GM12878 (cell line): ENCODE measurements at regions not wholly inside any gene's neighbourhood (a gene's known extent, or its start where the extent isn't known, plus 50 kb on each side); places are given as distances from the start of the nearest gene placed in this dataset.

Experiments used
- ATAC-seq: fragments of 200-7000 bp; cut with Tn5 transposase; 3 replicates; pipeline ENCODE4 v1.9.1; 2020; ENCODE audit warnings: mild to moderate bottlenecking, moderate library complexity
- BruUV-seq: library from RNA; stranded (reverse); fragments of 400-500 nt; replicated peaks from 2 replicates; lab custom pipeline; 2021; lab: Mats Ljungman, UMichigan
- CTCF ChIA-PET: fragments of 300-600 bp; sonication (Branson Sonifier 250); formaldehyde crosslinking; extraction: SDS; loops from one replicate; lab custom pipeline; 2021; ENCODE audit warnings: inconsistent platforms; lab: Yijun Ruan, JAX
- POLR2A ChIA-PET: fragments of 350-600 bp; formaldehyde crosslinking; extraction: SDS; loops from one replicate; lab custom pipeline; 2021; ENCODE audit warnings: inconsistent platforms; lab: Charles Lee
- RAD21 ChIA-PET: fragments of 300-600 bp; sonication (Branson Sonifier 250); formaldehyde crosslinking; loops from one replicate; lab custom pipeline; 2023; ENCODE audit warnings: antibody characterized with exemption; ENCODE audit not compliant: unreplicated experiment; lab: Charles Lee
- SMC1A ChIA-PET: fragments of 300-600 bp; sonication (Branson Sonifier 250); formaldehyde crosslinking; loops from one replicate; lab custom pipeline; 2023; ENCODE audit not compliant: unreplicated experiment, uncharacterized antibody; lab: Charles Lee
- DNase-seq: peaks from one replicate; pipeline ENCODE4 v3.0.0-alpha.2; 2011; ENCODE audit warnings: low read depth, low spot score
- FAIRE-seq: peaks from 3 replicates; lab custom pipeline; 2011; peaks lifted over from hg19 to GRCh38; lab: Jason Lieb, UNC
- H2AFZ ChIP-seq: 2 replicates; pipeline ENCODE4 v1.6.0; 2011; ENCODE audit warnings: low read depth, low read length, control low read depth; ENCODE audit not compliant: control insufficient read depth
- H3K27ac ChIP-seq: 2 replicates; pipeline ENCODE4 v1.5.1; 2011; ENCODE audit warnings: control low read depth; ENCODE audit not compliant: control insufficient read depth, insufficient read depth
- H3K27me3 ChIP-seq, 2 experiments: replicated peaks in 1 of 2; 2 replicates each; pipeline versions ENCODE4 v1.6.0 to v1.6.1; 2011; ENCODE audit warnings: low read length in 1 of 2; ENCODE audit not compliant: control insufficient read depth in 2 of 2, insufficient read depth in 2 of 2
- H3K36me3 ChIP-seq, 2 experiments: 2 replicates each; pipeline ENCODE4 v1.5.1; 2011; ENCODE audit warnings: low read length in 1 of 2; ENCODE audit not compliant: control insufficient read depth in 2 of 2, insufficient read depth in 2 of 2
- H3K4me1 ChIP-seq: 2 replicates; pipeline ENCODE4 v1.6.1; 2011; ENCODE audit warnings: mild to moderate bottlenecking, low read length, moderate library complexity, mixed read lengths; ENCODE audit not compliant: control insufficient read depth, insufficient read depth
- H3K4me2 ChIP-seq: 2 replicates; pipeline ENCODE4 v1.6.0; 2011; ENCODE audit warnings: control low read depth; ENCODE audit not compliant: control insufficient read depth, insufficient read depth
- H3K4me3 ChIP-seq: fragments of 200-600 bp; sonication (generic); 2 replicates; pipeline ENCODE4 v1.5.1; 2016
- H3K79me2 ChIP-seq: 2 replicates; pipeline ENCODE4 v1.6.0; 2011; ENCODE audit warnings: low read length; ENCODE audit not compliant: control insufficient read depth, insufficient read depth
- H3K9ac ChIP-seq: 2 replicates; pipeline ENCODE4 v1.8.0; 2011; ENCODE audit warnings: low read length, control low read depth, mixed read lengths; ENCODE audit not compliant: control insufficient read depth, insufficient read depth
- H3K9me3 ChIP-seq: replicated peaks from 3 replicates; pipeline ENCODE4 v1.5.1; 2011; ENCODE audit warnings: mild to moderate bottlenecking, low read length; ENCODE audit not compliant: control insufficient read depth, insufficient read depth
- H4K20me1 ChIP-seq: 2 replicates; pipeline ENCODE4 v1.6.0; 2011; ENCODE audit not compliant: control insufficient read depth, insufficient read depth
- ATF3 ChIP-seq: IDR thresholded peaks from 2 replicates; pipeline ENCODE4 v1.6.1; 2011; ENCODE audit warnings: low read depth, mild to moderate bottlenecking, low read length, moderate library complexity, borderline replicate concordance; ENCODE audit errors: extremely low read depth
- CHD2 ChIP-seq: IDR thresholded peaks from 2 replicates; pipeline ENCODE4 v1.6.1; 2011; ENCODE audit warnings: low read depth, low read length, improper control_type of control experiment, borderline replicate concordance
- HCFC1 ChIP-seq: fragments of 150-350 bp; IDR thresholded peaks from 2 replicates; pipeline ENCODE4 v1.6.1; 2014; ENCODE audit warnings: low read length
- HDAC2 ChIP-seq: fragments of 200-600 bp; sonication (generic); IDR thresholded peaks from 2 replicates; pipeline ENCODE4 v1.6.1; 2017
- KDM1A ChIP-seq: fragments of 200-600 bp; sonication (generic); IDR thresholded peaks from 2 replicates; pipeline ENCODE4 v1.6.1; 2016; ENCODE audit warnings: borderline replicate concordance
- NRF1 ChIP-seq: conservative IDR thresholded peaks from 2 replicates; pipeline ENCODE4 v1.6.1; 2011; ENCODE audit warnings: mild to moderate bottlenecking, low read depth, low read length, improper control_type of control experiment
- PAX8 ChIP-seq: fragments of 450-650 bp; IDR thresholded peaks from 2 replicates; pipeline ENCODE4 v1.6.1; 2017; ENCODE audit warnings: mild to moderate bottlenecking, moderate library complexity
- PML ChIP-seq: IDR thresholded peaks from 2 replicates; pipeline ENCODE4 v1.6.1; 2012; ENCODE audit warnings: low read length, inconsistent platforms
- POLR2AphosphoS2 ChIP-seq: IDR thresholded peaks from 2 replicates; pipeline ENCODE4 v1.6.1; 2011; ENCODE audit warnings: low read depth, mild to moderate bottlenecking, low read length, improper control_type of control experiment, moderate library complexity
- POLR2AphosphoS5 ChIP-seq: IDR thresholded peaks from 2 replicates; pipeline ENCODE4 v1.6.1; 2011; ENCODE audit warnings: mild to moderate bottlenecking, low read length, inconsistent platforms
- RUNX3 ChIP-seq: IDR thresholded peaks from 2 replicates; pipeline ENCODE4 v1.6.1; 2012; ENCODE audit warnings: low read length, inconsistent platforms
- STAT1 ChIP-seq: fragments of 450-650 bp; conservative IDR thresholded peaks from 2 replicates; pipeline ENCODE4 v1.6.1; 2014; ENCODE audit warnings: antibody characterized with exemption, mild to moderate bottlenecking
- YBX1 ChIP-seq: fragments of 450-650 bp; IDR thresholded peaks from 2 replicates; pipeline ENCODE4 v1.6.1; 2016; ENCODE audit warnings: antibody characterized with exemption
- ZNF217 ChIP-seq: fragments of 450-650 bp; IDR thresholded peaks from 2 replicates; pipeline ENCODE4 v1.6.1; 2017; ENCODE audit warnings: antibody characterized with exemption, mild to moderate bottlenecking
- ZNF687 ChIP-seq: fragments of 450-650 bp; IDR thresholded peaks from 2 replicates; pipeline ENCODE4 v1.6.1; 2017; ENCODE audit warnings: mild to moderate bottlenecking, moderate library complexity
- WGBS: methylation state at CpG from one replicate; pipeline ENCODE4 v1.1.6; 2016; ENCODE audit warnings: low lambda C conversion rate; ENCODE audit not compliant: insufficient replicate concordance, insufficient coverage; ENCODE audit errors: missing lambda C conversion rate; 5-methylcytosine and 5-hydroxymethylcytosine counted together
- in situ Hi-C: fragments of 300-500 bp; cut with MboI; formaldehyde crosslinking; loops from 9 replicates; pipeline ENCODE4 v1.14.3; 2018; ENCODE audit warnings: mixed read lengths
- intact Hi-C: fragments of 100-400 bp; cut with micrococcal nuclease; formaldehyde crosslinking; loops from one replicate; pipeline ENCODE4 v1.14.2; 2022; ENCODE audit not compliant: unreplicated experiment
- TF ChIP-seq, protein P1 (sequence below): IDR thresholded peaks from 2 replicates; pipeline ENCODE4 v1.6.1; 2012; ENCODE audit warnings: low read depth, low read length, improper control_type of control experiment
- TF ChIP-seq, protein P2 (sequence below): IDR thresholded peaks from 2 replicates; pipeline ENCODE4 v1.6.1; 2012; ENCODE audit warnings: low read length, inconsistent platforms

DNA sequence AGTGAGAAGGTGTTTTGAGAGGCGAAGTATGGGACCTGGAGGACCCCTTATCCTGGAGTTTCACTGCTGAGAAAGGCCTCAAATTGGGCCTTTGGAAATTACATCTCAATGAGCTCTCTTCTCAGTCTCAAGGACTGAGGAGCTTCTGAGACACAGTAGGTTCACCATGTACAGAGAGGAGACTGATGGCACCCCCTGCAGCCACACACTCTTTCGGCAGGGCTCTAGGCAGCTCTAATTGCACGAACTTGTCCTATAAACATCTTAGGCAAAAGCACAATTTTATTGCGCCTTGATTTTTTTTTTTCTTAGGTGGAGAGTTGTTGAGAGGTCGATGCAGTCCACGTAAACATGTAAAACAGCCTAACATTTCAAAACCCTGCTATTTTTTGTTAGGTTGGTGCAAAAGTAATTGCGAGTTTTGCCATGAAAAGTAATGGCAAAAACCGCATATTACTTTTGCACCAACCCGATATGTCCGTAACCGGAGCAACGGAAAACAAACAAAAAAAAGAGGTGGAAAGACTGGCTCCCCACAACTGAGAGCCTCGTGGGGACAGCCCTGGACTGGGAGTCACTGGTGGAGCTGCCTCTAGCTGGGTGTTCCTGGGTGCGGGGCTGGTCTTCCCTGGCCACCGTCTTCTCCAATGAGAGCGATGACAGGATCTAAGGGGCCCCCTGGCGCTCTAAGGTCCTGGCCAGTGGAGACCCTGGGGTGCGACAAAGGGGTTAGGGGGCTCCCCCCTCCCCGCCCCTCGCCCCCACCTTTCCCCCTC is 84.0 kb upstream of the EYA2 start:
- in situ Hi-C loops: no loop called here
- H3K9me3 ChIP-seq: no peaks in the 10 kb centered on the region
- no peaks in the 10 kb centered on the region for H3K4me1 ChIP-seq
- no peaks in the 10 kb centered on the region for H3K36me3 ChIP-seq
- ChIA-PET POLR2A (no interaction called here), CTCF (interaction anchor here (0.6 kb wide), 1 partner anchor 135 kb away, joined by 5 read pairs; no protein-coding TSS in a partner anchor), RAD21 (no interaction called here), SMC1A (no interaction called here)
- no peak for FAIRE-seq
- no peaks in the 10 kb centered on the region for H3K79me2 ChIP-seq
- no peak overlapping the region for H2AFZ ChIP-seq
- no peak overlapping the region for H3K4me3 ChIP-seq
- no peaks in the 10 kb centered on the region for H4K20me1 ChIP-seq
- H3K4me2 ChIP-seq: no peak overlapping the region
- no peak for ATAC-seq
- H3K9ac ChIP-seq: no peak overlapping the region
- WGBS: 52% methylated on average over 15 of the region's 20 CpGs
- H3K27me3 ChIP-seq: peaks cover 0 to 1% of the 10 kb centered on the region in 2 experiments; a peak in 2 of 4 replicates
- no peak for TF ChIP-seq STAT1
- no peak for TF ChIP-seq RUNX3
- TF ChIP-seq, protein P1, sequence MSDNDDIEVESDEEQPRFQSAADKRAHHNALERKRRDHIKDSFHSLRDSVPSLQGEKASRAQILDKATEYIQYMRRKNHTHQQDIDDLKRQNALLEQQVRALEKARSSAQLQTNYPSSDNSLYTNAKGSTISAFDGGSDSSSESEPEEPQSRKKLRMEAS: no peak
- no peak for TF ChIP-seq POLR2AphosphoS5
- TF ChIP-seq HCFC1: no peak
- no peak for TF ChIP-seq PML
- no peak for TF ChIP-seq ATF3
- no peak for TF ChIP-seq PAX8
- TF ChIP-seq POLR2AphosphoS2: no peak
- no peak for TF ChIP-seq NRF1
- TF ChIP-seq CHD2: no peak
- TF ChIP-seq, protein P2, sequence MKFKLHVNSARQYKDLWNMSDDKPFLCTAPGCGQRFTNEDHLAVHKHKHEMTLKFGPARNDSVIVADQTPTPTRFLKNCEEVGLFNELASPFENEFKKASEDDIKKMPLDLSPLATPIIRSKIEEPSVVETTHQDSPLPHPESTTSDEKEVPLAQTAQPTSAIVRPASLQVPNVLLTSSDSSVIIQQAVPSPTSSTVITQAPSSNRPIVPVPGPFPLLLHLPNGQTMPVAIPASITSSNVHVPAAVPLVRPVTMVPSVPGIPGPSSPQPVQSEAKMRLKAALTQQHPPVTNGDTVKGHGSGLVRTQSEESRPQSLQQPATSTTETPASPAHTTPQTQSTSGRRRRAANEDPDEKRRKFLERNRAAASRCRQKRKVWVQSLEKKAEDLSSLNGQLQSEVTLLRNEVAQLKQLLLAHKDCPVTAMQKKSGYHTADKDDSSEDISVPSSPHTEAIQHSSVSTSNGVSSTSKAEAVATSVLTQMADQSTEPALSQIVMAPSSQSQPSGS: no peak
- no peak for TF ChIP-seq ZNF687
- TF ChIP-seq ZNF217: no peak
- no peak for TF ChIP-seq YBX1
- no peak for TF ChIP-seq KDM1A
- TF ChIP-seq HDAC2: no peak
- DNase-seq: no peak
- no peak overlapping the region for H3K27ac ChIP-seq
- intact Hi-C loops: no loop called here
- BruUV-seq: no TSS peak
